Stimulated activated CD4-positive, alpha-beta T cell treated with anti-CD3 and anti-CD28 coated beads, Interleukin-15, amount 100 ng/mL, for 1 hour (primary cell): ENCODE measurements at regions not wholly inside any gene's neighbourhood (a gene's known extent, or its start where the extent isn't known, plus 50 kb on each side); places are given as distances from the start of the nearest gene placed in this dataset.
"Not testable (repeated sequence)": the region's sequence is repeated elsewhere in the genome, so short reads cannot be mapped to it uniquely, and the experiment has no call there.

Experiments used
- DNase-seq, 2 donors: peaks; one replicate each; pipeline ENCODE4 v3.0.0-alpha.2; 2020; ENCODE audit warnings: low read depth in 1 of 2, low spot score in 1 of 2

DNA sequence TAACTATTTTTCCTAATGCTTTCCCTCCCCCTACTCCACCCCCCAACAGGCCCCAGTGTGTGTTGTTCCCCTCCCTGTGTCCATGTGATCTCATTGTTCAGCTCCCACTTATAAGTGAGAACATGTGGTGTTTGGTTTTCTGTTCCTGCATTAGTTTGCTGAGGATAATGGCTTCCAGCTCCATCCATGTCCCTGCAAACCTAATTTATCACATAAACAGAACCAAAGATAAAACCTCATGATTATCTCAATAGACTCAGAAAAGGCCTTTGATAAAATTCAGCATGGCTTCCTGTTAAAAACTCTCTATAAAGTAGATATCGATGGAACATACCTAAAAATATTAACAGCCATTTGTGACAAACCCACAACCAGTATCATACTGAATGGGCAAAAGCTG is 884.1 kb upstream of the AUTS2 start:
- not testable (repeated sequence) for DNase-seq

DNA sequence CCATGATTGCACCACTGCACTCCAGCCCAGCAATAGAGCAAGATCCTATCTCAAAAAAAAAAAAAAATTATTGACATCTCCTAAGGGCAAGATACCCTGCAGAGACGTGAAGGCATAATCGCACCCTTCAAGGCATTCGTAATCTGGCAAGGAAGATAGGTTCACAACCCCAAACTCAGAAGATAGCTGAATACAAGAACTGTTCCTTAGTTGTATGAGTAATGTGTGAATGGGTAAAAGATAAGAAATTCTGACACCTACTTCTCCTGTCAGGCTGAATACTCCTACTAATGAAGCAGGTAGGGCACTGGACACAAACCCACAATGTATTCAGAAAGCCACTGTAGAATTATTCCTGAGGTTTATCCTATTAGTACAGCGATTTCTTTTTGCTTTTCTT is 882.4 kb upstream of the AUTS2 start:
- no peak for DNase-seq

DNA sequence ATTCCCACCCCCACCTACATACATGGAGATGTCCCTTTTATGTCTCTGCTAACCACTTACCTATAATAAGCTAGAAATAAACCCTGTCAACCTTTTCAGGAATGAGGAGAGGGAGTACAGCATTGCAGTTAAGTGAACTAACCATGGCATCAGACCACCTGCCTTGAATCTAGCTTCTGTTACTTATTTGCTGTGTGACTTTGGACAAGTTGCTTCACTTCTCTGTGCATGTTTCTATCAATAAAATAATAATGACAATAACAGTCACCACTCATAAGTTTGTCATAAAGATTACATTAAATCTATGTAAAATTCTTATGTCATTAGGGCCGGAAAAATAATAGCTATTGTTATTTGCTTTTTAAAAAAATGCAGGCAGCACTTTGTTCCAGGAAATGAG is 881.1 kb upstream of the AUTS2 start:
- DNase-seq: no peak

DNA sequence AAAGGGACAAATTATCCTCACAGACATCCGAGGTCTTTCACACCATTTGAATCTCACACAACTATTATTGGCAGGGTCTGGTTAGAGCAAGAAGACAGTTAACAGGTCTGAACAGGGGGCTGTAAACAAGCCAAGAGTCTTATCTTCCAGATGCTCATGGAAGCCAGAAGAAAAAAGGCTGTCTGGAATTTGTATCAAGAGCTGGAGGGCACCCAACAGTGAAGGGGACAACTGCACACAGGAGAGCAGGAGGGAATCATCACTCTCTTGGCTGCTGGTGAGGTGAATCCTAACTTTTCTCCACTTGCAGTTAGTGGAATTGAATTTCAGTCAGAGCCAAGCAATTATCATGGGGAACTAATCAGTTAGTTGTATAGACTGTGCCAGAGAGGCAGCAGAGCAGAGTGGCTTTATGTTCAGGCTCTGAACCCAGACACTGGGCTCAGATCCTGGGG is 880.2 kb upstream of the AUTS2 start:
- DNase-seq: no peak

DNA sequence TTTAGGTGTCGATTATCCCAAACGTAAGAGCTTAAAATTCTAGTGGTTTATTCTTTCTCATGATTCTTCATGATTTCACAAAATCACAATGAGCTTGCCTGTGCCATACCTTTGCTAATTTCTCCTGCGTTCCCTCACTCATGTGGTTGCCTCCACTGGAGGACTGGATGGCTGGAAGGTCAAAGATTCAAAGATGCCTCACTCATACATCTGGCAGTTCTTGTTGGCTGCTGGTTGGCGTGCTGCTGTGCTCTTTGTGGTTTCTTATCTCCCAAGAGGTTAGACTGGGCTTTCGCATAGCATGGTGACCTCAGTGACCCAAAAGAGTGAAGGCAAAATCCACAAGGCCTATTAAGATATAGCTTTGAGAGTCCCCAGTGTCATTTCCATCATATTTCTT is 877.6 kb upstream of the AUTS2 start:
- no peak for DNase-seq

DNA sequence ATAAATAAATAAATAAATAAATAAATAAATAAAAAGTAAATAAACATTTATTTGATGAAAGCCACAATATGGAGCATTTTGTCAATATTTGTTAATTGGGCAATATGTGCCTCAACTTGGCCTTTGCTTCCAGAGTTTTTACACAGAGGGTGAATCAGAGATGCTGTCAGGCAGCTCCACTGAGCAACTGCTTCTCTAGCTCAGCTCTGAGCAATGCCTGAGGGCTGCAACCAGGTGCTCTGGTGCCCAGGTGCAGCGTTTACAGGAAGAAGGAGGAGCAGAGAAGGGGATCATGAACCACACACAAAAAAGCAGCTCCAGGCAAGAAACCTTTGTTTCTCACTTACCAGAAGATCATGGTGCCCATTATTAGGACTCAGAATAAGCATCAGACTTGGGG is 876.2 kb upstream of the AUTS2 start:
- DNase-seq: no peak

DNA sequence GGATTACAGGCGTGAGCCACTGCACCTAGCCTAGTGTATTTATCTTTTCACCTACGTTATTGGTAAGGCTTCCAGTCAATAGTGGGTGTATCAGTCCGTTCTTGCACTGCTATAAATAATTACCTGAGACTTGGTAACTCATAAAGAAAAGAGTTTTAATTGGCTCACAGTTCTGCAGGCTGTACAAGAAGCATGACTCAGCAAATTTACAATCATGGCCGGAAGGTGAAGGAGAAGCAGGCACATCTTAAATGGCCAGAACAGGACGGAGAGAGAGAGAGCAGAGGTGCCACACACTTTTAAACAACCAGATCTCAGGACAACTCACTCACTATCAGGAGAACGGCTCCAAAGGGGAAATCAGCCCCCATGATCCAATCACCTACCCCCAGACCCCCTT is 873.3 kb upstream of the AUTS2 start:
- no peak for DNase-seq

DNA sequence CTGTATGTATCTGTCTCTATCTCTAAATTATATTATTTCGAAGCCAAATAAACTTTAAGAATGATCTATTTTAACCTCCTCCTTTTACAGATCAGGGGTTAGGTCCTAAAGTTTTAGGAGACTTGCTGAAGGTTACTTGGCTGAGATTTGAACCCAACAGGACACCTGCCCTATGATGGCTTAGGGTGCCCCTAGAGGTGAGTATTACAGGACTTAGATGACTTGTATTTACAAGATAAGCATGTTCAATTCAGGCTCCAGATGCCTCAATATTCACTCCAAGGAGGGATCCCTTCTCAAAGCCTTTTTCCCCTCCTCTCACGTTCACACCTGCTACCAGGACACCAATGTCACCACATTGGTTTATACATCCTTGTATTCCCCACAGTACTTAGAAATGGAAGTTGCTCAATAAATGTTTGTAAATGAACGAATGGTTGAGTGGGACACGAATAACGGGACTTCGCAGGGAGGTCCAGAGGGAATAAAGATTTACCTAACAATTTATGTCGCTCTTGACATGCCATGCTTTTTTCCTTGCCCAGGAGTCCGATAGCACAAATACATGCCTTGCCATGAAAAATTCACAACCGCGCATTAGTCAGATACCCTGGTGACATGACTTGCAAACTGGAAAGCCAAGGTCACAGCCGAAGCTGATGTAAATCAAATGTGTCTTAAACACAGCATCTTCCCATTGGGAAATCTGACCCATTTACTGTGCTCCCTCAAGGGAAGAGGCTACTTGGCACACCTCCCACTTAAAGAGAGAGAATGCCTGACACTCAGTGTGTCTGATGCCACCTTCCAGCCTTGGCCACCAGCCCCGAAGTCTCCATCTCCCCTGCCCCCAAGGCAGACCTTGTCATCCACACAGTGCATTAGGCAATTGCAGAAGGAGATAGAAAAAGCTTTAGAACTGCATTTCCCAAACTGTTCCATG is 872.2 kb upstream of the AUTS2 start:
- DNase-seq: no peak

DNA sequence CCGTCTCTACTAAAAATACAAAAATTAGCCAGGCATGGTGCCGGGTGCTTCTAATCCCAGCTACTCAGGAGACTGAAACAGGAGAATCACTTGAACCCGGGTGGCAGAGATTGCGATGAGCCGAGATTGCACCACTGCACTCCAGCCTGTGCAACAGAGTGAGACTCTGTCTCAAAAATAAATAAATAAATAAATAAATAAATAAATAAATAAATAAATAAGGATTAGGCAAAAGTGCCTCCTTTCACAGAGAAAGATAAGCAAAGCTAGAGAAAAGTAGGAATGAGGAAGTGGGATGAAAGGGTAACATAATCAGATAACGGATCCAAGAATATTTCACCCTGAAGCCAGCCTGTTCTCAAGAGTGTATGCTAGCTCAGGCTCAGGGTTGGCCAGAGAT is 869.6 kb upstream of the AUTS2 start:
- not testable (repeated sequence) for DNase-seq

DNA sequence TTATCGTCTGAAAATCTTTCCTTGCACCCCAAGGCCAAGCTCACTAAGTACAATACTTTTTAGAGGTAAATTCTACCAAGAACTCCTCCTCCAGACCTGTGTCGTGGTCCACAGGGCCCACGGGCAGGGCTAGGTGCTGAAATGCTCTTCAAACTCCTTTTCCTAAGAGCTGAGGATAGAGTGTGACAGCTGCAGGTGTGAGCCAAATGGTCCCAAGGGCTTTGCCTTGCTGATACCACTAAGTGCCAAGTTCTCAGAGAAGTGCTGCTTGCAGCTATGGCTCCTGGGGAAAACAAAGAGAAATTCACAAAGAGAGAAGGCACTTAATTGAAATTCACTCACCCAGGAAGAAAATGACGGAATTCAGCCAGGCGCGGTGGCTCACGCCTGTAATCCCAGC is 868.9 kb upstream of the AUTS2 start:
- no peak for DNase-seq

DNA sequence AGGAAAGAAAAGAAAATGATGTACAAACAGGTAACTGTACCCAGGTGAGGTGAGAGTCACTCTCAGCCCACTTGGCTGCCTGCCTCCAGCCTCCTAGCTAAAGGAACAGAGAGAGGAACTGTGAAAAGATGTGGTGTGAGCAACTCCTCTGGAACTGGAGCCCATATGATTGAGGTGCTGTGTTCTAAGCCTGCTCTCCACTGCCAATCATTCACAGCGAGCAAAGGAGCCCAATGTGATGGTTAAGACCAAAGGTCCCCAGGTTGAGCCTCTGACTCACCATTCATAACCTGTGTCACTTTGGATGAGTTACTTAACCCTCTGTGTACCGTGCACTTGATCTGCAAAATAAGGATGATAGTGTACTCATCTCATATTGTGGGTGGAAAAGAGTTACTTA is 868.1 kb upstream of the AUTS2 start:
- DNase-seq: no peak

DNA sequence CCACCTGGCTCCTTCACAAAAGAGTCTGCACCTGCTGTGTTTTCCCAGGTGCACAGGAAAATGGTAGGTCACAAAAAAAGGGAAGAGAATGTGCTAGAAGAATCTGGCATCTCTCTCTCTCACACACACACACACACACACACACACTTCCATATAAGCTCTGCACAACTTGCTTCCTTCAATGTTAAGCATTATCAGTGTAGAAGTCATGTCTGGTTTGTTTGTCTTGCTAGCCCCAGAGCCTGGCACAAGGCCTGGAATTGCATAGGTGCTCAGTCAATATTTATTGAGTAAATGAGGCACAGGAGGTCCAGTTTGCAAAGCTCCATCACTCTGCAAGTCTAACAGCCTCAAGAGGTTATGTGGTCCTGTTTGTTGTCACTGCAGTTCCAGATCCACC is 867.3 kb upstream of the AUTS2 start:
- DNase-seq: no peak

DNA sequence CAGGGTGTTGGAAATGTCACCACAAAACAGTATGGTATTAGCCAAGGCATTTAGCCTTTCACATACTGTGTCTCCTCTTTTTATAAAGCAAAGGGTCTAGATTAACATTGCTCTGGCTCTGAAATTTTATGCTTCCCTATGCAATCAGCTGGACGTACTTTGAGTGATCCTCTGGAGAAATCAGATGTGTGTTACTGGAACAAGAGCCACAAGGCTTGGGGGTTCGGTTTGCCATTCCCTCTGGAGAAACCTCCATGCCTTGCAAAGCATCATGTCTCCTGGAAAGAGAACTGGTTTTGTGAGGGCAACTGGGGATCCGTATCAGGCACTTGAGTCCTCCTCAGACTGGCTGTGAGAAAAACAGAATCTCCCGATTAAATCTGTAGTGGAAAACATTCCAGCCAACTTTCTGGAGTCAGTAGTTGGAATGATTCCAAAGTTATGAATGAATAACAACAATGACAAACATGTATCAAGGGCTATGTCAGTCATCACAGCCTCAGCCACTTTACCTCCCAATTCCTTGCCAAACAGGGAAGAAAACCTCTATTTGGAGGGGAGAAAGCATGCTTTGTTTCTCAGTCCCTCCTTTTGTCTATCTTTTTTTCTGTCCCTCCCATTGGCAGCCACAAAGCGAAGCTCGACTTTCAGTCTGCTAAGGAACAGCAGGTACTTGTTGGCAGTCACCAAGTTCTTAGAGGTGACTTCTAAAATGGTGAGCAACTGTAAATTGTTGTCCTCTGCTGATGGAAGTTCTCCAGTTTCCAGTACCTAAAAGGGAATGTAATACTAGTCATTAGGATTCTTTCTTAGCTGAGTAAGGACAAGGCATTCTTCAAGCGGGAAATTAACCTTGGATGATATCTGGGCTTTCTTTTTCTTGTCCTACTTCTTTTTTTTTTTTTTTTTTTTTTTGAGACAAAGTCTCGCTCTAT is 864.8 kb upstream of the AUTS2 start:
- DNase-seq: no peak

DNA sequence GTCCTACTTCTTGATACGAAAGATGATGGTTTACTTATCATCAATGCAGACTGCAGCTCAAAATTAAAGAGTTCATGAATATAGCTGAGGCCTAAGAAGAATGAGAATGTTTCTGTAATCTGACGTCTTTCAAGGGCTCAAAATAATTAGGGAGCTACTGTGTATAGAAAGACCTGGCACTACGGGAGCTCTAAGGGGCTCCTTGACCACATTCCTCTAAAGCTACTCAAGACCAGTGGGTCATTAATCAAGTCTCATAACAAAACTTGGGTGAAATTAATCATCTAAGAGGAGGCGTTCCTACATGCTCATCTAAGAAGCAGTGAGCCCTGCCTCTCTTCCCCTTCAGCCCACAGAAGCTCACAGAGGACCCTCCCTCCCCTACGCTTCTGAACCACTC is 863.8 kb upstream of the AUTS2 start:
- DNase-seq: no peak

DNA sequence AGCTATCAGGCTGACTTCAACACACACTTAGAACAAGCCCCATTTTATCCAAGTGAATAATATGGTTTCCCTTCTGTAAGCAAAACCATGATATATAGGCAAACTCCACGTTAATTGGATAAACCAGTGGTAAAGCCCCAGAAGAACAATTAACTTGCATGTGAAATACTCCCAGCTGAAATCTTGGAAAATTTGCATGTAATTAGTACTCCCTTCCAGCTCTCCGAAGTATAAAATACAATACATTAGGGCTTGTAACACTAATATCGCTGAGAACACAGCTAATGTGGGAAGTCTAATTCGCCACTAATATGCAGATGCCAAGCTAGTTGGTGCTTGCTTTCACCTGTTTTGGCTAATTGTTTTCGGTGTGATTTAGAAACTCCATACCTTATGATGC is 859.0 kb upstream of the AUTS2 start:
- DNase-seq: no peak

DNA sequence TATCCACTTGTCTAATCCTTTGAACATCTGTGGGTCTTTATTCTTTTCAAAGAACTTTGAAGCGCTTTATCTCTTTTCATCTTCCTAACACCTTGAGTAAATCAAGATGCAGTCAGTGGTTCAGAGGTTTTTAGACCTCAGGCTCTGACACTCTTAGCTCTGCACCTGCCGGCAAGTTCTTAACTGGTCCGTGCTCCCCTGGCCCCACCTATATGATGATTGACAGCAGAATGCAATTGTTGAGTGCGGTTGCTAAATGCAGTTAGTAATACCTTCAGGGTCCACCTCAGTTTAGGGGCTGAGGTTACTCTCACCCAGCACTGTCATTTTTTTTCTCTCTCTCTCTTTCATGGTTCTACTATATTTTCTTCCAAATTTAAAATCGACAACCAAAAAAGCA is 854.2 kb upstream of the AUTS2 start:
- no peak for DNase-seq

DNA sequence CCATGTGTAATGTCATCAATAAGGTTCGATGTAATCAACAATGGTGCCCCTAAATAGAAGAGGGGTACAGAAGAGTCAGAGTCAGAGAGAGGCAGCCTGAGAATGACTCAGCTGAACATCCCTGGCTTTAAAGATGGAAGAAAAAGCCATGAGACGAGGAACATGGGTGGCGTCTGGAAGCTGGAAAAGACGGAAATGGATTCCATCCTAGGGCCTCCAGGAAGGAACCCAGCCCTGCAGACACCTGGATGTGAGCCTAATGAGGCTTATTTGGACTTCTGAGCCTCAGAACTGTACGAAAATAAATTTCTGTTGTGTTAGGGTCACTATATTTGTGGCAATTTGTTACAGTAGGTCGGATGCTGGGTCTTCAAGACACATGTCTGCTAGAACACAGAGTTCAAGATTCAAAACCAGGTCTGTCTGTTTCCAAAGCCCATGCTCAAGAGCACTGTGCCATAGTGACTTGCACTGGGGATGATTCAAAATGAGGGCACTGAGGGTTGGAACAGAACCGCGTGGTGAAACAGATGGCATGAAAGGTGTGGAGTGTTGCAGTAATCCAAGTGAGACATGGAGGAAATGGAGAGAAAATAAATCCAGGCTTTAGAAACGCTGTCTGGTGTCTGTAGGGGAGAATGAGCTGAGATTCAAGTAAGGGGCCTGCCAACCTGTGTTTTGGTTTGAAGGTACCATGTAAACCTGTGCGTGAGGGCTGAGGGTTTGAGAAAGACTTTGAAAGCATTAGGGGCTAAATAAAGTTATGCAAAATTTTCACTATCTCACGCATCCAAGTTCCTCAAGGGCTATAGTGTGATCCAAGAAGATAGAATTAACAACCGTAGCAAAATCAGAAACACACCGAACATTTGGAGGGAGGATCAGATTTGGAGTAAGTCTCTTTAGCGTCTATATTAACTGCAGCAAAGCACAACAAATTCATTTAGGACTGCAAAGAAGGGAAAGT is 849.1 kb upstream of the AUTS2 start:
- DNase-seq: no peak

DNA sequence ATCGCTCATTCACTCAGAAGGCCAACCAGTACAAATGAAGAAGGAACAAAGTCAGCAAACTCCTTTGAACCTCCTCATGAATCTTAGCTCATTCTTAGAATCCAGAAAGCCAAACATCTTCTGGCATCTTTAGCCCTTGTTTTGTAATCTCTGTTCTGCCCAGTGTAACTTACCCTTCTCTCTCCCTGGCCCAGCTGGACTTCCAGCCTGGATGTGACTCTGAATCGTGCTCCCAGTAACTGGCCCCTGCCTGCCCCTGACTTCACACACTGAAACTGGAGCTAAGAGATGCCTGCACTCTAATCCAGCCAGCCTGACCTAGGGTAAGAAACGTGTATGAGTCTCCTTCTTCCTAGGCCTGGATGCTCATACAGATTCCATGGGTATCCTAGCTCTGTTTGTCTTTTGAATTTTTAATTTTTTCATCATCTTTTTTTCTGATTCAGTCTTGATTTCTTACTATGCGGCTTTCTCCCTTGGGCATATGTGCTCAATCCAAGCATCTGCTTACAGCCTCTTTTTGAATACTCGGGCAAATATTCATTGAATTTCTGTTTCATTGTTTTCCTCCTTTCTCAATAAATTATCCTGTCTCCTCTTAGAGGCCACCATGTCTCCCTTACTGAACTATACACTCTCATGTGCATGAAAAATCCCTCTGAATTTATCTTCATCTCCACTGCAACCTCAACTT is 845.6 kb upstream of the AUTS2 start:
- DNase-seq: no peak

DNA sequence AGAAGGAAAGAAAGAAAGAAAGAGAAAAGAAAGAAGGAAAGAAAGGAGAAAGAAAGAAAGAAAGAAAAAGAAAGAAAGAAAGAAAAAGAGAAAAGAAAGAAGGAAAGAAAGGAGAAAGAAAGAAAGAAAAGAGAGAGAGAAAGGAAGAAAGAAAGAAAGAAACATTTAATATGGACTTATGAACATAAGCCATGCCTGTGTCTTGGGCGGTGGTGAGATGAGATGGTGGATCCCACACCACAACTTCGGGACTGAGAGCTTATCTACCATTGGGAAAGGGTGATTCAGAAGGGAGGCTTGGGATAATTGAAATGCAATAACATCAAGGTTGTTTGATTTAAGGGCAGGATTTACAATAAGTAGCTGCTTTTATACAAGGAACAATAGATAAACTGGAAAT is 843.9 kb upstream of the AUTS2 start:
- no peak for DNase-seq

DNA sequence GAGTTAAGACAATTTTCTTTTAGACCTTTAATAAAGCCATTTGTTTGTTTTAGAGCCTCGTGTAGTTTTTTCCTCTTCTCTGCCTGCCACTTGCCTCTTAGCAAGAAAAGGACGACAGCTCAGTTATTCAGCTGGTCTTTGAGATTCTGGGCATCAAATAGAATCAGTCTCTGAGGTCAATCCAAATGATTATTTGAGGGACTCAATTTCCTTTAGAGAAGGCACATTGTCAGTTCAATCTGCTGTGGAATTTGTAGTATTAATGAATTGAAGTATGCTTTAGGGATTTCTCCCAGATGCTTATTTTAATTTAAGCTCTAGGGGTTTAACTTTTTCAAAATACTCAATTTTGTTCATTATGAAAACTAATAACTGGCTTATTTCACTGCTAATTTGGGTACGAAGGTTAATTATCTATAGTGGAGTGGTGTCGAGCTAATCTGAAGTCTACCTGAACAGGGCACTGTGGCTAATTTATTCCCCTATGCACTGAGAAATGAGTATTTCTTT is 841.2 kb upstream of the AUTS2 start:
- no peak for DNase-seq
